HUDEP-2 (cell line): ENCODE measurements at regions not wholly inside any gene's neighbourhood (a gene's known extent, or its start where the extent isn't known, plus 50 kb on each side); places are given as distances from the start of the nearest gene placed in this dataset.

Experiments
- DNase-seq, 76 experiments: peaks; one replicate each; lab custom pipeline; 2025; ENCODE audit not compliant: unreplicated experiment in 76 of 76; lab: John Stamatoyannopoulos, UW

DNA sequence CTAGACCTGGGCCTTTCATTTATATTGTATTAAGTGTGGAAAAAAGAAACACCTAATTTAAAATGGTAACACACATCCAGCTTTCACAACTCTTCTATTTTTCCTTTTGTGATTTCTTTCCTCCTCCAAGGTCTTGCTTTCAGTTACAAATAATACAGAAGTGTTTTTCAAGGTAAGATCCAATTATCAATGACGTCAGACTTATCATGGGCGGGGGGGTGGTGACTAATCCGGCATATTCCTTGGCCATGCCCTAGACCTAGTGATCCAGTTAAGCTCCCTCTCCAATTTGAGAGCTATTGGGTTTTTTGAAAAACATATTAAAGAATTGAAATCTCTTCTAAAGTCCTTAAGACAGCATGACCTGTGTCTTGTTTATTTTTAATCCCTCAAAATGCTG, 669.9 kb upstream of the NR5A2 start:
- DNase-seq = no peak

- no peak for DNase-seq
Observed at GRCh38 chr1:199362996-199363395, 664.5 kb upstream of the NR5A2 start.

- DNase-seq = no peak
Observed at GRCh38 chr1:199373139-199373538, 654.4 kb upstream of the NR5A2 start.

DNA sequence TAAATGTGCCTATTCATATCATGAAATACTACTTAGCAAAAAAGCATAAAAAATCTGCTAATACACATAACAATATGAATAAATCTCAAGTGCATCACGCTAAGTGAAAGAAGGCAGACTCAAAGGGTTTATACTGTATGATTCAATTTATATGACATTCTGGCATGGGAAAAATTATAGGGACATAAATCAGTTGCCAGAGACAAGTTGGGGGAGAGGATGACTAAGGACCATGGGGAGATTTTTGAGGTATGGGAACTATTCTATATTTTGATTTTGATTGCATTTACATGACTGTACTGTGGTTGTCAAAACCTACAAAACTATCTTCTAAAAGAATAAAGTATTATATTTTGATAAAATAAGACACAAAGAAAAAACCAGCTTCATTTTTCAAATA, 650.3 kb upstream of the NR5A2 start:
- no peak for DNase-seq

- peak in 1 of 76 experiments; percentile 17 for DNase-seq
Observed at GRCh38 chr1:199383793-199384192, 643.7 kb upstream of the NR5A2 start.

GRCh38 chr1:199394856-199395255, 632.7 kb upstream of the NR5A2 start:
- no peak for DNase-seq

DNA sequence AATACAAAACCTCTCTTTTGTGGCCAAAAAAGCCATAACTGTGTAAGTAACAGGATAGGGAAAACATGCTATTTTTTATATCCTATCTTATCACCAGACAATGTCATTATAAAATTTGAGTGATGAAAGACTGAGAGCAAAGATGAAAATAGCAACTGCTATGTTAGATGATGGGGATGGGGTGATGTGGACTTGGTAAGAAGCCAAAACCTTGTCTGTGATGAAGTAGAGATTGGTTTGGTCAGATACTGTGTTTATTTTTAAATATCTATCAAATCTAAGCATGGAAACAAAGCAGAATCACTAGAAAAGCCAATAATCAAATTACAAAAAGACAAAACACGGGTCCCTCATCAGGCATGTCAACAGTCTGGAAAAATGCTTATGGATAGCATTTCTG, 631.1 kb upstream of the NR5A2 start:
- DNase-seq = no peak

DNA sequence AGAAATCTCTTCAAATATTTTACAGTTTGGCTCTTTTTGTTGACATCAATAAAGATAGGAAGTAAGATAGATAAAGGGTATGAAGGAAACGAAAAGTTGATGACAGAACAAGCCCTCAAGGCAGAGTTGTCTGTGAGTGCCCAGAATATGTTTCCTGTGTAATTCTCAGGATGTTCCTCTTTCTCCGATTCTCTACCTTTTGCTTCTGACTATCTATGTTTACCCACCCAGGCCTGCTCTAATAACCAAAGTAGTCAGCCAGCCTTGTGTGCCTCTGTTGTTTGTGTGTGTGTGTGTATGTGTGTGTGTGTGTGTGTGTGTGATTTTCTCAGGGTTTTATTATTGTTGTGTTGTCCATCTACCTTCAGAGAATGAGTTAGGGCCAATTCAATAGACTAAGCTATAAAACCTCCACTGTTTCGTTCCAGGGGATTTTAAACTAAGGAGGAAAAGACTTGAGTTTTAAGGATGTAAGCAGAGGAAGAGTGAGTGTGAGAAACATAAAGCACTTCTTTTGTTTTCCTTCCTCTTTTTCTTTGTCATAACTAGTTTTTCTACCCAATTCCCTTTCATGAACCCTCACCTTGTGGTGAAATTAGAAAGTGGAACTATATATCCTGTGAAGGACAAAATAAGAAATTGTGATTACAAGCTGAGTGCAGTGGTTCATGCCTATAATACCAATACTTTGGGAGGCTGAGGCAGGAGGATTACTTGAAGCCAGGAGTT, 627.4 kb upstream of the NR5A2 start:
- DNase-seq = no peak

- DNase-seq = no peak
Observed at GRCh38 chr1:199403531-199404116, 623.9 kb upstream of the NR5A2 start.

GRCh38 chr1:199404191-199404590, 623.3 kb upstream of the NR5A2 start:
- DNase-seq = no peak

DNA sequence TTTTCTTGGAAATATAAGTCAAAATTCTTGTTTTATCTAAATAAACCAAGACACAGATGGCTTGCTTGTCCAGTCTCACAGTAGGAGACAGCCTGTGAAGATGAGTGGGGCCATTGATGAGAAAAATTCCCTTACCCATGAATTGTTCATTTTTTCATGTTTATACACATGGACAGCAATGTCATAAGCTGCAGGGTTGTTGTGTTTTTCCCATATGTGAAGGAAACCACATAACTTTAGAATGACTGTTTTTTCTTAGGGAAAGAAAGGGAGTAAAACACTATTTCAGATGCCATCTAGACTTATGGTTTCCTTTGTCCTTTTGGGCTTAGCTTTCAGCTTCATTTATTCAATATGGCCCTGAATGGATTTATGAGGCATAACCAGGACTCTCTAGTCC, 622.5 kb upstream of the NR5A2 start:
- no peak for DNase-seq

- no peak for DNase-seq
Observed at GRCh38 chr1:199405634-199406196, 621.8 kb upstream of the NR5A2 start.

GRCh38 chr1:199410462-199410861, 617.0 kb upstream of the NR5A2 start:
- DNase-seq = no peak

- no peak for DNase-seq
Observed at GRCh38 chr1:199411506-199411905, 616.0 kb upstream of the NR5A2 start.

GRCh38 chr1:199422206-199422605, 605.3 kb upstream of the NR5A2 start:
- no peak for DNase-seq

DNA sequence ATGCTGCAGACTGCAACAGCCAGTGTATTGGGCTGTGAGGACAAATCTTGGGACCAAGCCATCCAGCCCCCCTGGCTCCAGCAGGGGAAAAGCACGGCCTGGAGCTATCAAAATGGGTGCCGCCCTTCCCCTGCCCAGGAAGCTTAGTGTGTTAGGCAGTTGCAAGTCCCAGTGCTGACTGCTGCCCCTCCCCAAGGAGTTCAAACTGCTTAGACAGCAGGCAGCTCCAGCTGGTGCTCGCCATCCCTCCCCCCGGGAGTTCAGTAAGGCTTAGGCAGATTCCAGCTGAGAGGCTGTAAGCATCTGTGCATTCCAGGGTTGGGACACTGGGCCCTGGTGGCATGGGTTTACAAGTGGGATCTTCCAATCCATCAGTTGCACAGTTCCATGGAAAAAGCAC, 579.6 kb upstream of the NR5A2 start:
- no peak for DNase-seq

DNA sequence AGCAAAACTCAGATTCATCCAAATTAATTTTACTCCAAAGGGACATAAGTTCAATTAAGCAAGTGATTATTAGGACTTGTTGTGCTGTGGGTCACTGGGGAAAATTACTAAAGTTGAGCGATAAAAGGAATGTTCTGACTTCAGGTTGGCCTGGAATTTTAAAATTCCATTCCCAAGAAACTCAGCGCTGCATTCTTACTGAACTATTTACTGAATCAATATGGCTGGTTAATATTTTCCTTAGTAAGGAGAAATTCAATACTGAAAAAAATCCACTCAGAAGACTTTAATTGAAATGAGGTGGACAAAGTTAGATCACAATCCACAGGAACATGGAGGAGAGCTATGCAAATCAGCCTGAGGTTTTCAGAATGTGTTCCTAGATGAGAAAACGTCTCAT, 578.9 kb upstream of the NR5A2 start:
- no peak for DNase-seq

DNA sequence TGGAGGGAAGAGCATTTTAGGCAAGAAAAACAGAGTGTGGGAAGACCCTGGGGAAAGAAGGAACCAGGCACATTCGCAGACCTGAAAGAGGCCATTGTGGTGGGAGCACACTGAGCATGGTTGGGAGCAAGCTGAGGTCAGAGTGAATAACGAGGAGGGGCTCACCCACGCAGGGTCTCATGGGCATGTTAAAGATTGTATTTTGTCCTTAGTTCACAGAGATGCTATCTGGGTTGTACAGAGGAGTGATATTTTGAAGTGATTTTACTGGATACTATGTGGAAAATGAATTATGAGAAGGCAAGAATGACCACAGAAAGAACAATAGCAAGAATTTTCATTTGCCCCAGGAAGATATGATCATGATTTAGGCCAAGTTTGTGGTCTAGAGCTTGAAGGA, 578.3 kb upstream of the NR5A2 start:
- DNase-seq = no peak

DNA sequence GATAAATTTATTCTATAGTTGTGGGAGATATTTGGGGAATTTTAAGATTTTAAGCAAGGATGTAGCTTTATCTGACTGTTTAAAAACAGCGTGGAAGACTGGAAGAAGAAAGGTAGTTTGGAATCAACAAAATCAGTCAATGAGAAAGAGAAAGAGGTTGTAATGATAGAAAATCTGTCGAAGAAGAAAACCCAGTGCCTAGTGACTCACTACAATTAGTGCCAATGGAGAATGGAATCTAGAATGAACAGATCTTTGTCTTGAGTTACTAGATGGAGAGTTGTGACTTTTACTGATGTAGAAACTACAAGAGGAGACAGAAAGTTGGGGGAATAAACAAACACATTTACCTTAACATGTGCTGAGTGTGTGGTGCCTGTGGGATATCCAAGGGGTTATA, 577.8 kb upstream of the NR5A2 start:
- no peak for DNase-seq

DNA sequence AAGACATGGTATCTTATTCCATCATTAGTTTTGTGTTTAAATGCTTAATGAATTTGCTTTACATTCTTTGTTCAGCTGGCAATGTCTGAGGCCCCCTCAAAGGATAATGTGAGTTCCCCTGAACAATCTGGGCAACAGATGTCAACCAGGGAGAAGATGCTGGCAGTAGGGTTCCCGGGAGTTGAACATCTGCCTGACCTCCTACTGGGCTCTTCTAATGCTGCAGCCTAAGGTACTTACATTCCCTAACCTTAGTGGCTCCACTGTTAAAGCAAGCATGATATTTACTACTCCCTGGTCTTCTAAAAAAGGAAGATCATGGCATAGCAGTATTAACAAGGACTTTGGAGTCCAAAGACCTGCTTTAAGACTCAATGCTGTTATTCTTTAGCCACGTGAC, 574.9 kb upstream of the NR5A2 start:
- DNase-seq = no peak

DNA sequence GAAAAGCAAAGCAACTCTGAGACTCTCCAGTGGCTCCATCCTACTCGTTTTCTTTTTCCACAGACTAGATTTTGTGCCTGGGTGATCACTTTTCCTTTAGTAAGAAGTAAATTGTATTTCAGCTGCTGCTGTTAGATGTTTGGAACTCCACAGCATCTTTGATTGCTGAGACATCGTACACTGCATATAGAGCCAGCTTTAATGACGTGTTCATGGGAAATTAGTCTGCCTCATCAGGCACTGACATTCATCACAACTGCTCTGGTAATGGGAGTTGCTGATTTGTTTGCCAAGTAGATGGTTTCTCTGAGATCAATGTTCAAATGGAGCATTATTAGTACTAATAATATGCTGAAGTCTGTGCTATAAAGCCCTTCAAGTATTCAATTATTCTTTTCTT, 573.8 kb upstream of the NR5A2 start:
- DNase-seq = no peak

DNA sequence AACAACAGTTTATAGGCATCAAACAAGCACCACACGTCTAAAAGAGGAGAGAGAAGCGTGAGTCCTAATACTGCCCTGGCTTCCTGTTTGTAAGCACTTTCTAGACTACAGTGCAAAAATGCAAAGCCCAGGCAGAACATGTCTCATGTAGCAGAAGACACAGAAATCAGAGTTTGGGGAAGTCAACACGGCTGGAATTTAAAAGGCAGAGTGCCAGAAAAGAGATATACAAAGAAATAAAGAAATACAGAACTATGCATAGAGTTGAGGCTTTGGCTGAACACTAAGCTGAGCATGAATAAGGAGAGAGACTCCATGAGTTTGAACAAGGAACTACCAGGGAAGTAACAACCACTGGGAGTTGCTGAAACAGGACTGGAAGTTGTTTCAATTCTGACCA, 566.6 kb upstream of the NR5A2 start:
- no peak for DNase-seq
